Loucy (cell line): ENCODE measurements at regions not wholly inside any gene's neighbourhood (a gene's known extent, or its start where the extent isn't known, plus 50 kb on each side); places are given as distances from the start of the nearest gene placed in this dataset.

Experiments used
- H2AFZ ChIP-seq: fragments of 200-600 bp; sonication (generic); 2 replicates; pipeline ENCODE4 v1.6.0; 2016; ENCODE audit warnings: antibody characterized with exemption, mild to moderate bottlenecking, low read length, moderate library complexity
- H3F3A ChIP-seq: fragments of 200-600 bp; 2 replicates; pipeline ENCODE4 v1.6.0; 2016; ENCODE audit warnings: antibody characterized with exemption, low read depth, mild to moderate bottlenecking
- H3K27me3 ChIP-seq: fragments of 200-600 bp; sonication (generic); 2 replicates; pipeline ENCODE4 v1.6.1; 2014; ENCODE audit warnings: low read length, mild to moderate bottlenecking; ENCODE audit not compliant: insufficient read depth, poor library complexity, severe bottlenecking
- H3K36me3 ChIP-seq: fragments of 200-600 bp; sonication (generic); 2 replicates; pipeline ENCODE4 v1.6.1; 2016; ENCODE audit warnings: low read length; ENCODE audit not compliant: insufficient read depth
- H3K4me1 ChIP-seq: fragments of 200-600 bp; sonication (generic); 2 replicates; pipeline ENCODE4 v1.5.1; 2014; ENCODE audit warnings: low read length, mild to moderate bottlenecking; ENCODE audit not compliant: insufficient read depth, poor library complexity, severe bottlenecking
- H3K4me2 ChIP-seq: fragments of 200-600 bp; sonication (generic); 2 replicates; pipeline ENCODE4 v1.6.0; 2014; ENCODE audit warnings: antibody characterized with exemption, low read length, low read depth, mild to moderate bottlenecking; ENCODE audit not compliant: poor library complexity, severe bottlenecking
- H3K4me3 ChIP-seq: fragments of 200-600 bp; sonication (generic); 2 replicates; pipeline ENCODE4 v1.5.1; 2014; ENCODE audit warnings: low read length, mild to moderate bottlenecking, mixed read lengths; ENCODE audit not compliant: poor library complexity, severe bottlenecking
- H3K79me2 ChIP-seq: fragments of 200-600 bp; sonication (generic); 2 replicates; pipeline ENCODE4 v1.6.1; 2014; ENCODE audit warnings: low read length; ENCODE audit not compliant: insufficient read depth
- H3K9ac ChIP-seq: fragments of 200-600 bp; sonication (generic); 2 replicates; pipeline ENCODE4 v1.6.0; 2014; ENCODE audit warnings: mild to moderate bottlenecking, low read depth, low read length, moderate library complexity; ENCODE audit not compliant: poor library complexity, severe bottlenecking
- H3K9me2 ChIP-seq: fragments of 200-600 bp; sonication (generic); replicated peaks from 2 replicates; pipeline ENCODE4 v1.6.1; 2016; ENCODE audit warnings: low read depth, low read length, mixed read lengths
- H3K9me3 ChIP-seq: fragments of 200-600 bp; sonication (generic); 2 replicates; pipeline ENCODE4 v1.6.1; 2014; ENCODE audit warnings: mild to moderate bottlenecking, antibody characterized with exemption, low read length, low read depth; ENCODE audit not compliant: insufficient read depth
- H4K20me1 ChIP-seq: fragments of 200-600 bp; sonication (generic); 2 replicates; pipeline ENCODE4 v1.6.0; 2014; ENCODE audit warnings: antibody characterized with exemption, low read length, mild to moderate bottlenecking; ENCODE audit not compliant: insufficient read depth, poor library complexity, severe bottlenecking
- EZH2phosphoT487 ChIP-seq: fragments of 200-600 bp; IDR thresholded peaks from 2 replicates; pipeline ENCODE4 v1.6.1; 2018; ENCODE audit warnings: antibody characterized with exemption, mild to moderate bottlenecking, moderate library complexity, borderline replicate concordance
- TF ChIP-seq, protein P1 (sequence below): fragments of 200-600 bp; sonication (generic); conservative IDR thresholded peaks from 2 replicates; pipeline ENCODE4 v1.5.1; 2014; ENCODE audit warnings: mild to moderate bottlenecking, antibody characterized with exemption, low read length

DNA sequence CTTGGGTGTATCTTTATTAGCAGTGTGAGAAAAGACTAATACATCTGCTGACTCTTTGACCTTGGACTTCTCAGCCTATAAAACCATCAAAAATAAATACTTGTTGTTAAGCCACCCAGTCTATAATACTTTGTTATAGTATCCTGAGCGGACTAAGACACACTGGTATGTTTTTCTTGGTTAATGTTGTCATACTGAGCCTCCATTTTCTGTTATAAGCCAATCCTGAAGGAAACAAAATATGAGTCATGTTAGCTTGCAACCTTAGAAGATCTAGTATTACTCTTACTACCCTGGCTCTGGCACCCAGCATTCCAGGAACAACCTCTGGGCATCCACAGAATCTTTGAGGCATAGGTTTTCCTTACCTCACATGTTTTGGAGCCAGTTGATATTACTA is 307.2 kb downstream of the FRK start:
- no peak overlapping the region for H3K9ac ChIP-seq
- no peaks in the 10 kb centered on the region for H4K20me1 ChIP-seq
- no peaks in the 10 kb centered on the region for H3K36me3 ChIP-seq
- no peak overlapping the region for H2AFZ ChIP-seq
- no peaks in the 10 kb centered on the region for H3K4me1 ChIP-seq
- no peak overlapping the region for H3K4me3 ChIP-seq
- TF ChIP-seq, protein P1, sequence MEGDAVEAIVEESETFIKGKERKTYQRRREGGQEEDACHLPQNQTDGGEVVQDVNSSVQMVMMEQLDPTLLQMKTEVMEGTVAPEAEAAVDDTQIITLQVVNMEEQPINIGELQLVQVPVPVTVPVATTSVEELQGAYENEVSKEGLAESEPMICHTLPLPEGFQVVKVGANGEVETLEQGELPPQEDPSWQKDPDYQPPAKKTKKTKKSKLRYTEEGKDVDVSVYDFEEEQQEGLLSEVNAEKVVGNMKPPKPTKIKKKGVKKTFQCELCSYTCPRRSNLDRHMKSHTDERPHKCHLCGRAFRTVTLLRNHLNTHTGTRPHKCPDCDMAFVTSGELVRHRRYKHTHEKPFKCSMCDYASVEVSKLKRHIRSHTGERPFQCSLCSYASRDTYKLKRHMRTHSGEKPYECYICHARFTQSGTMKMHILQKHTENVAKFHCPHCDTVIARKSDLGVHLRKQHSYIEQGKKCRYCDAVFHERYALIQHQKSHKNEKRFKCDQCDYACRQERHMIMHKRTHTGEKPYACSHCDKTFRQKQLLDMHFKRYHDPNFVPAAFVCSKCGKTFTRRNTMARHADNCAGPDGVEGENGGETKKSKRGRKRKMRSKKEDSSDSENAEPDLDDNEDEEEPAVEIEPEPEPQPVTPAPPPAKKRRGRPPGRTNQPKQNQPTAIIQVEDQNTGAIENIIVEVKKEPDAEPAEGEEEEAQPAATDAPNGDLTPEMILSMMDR: no peak
- TF ChIP-seq EZH2phosphoT487: no peak
- H3K79me2 ChIP-seq: no peaks in the 10 kb centered on the region
- H3K27me3 ChIP-seq: no peaks in the 10 kb centered on the region
- H3K4me2 ChIP-seq: no peak overlapping the region
- no peaks in the 10 kb centered on the region for H3K9me3 ChIP-seq
- H3F3A ChIP-seq: no peaks in the 10 kb centered on the region
- H3K9me2 ChIP-seq: no peaks in the 10 kb centered on the region

DNA sequence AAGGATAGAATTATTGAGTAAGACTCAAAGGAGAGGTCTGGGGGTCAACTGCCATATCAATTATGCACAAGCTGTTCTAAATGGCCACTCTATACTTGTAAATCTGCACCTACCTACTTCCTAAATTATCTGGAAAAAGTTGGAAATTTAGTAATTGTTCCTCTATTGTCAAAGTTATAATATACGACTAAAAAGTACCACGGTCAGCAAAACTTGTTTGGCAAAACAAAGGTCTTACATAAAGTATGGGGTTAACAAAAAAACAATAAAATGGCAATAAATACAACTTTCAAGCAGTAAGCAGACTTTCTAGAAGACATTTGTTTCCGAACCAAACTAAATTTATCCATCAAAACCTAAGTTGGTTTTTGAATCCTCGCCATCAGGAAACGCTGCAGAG is 309.7 kb downstream of the FRK start:
- no peaks in the 10 kb centered on the region for H3K36me3 ChIP-seq
- no peak overlapping the region for H3K4me2 ChIP-seq
- H4K20me1 ChIP-seq: no peaks in the 10 kb centered on the region
- H3K9me2 ChIP-seq: no peaks in the 10 kb centered on the region
- H3K27me3 ChIP-seq: no peaks in the 10 kb centered on the region
- no peak overlapping the region for H2AFZ ChIP-seq
- no peaks in the 10 kb centered on the region for H3F3A ChIP-seq
- H3K4me1 ChIP-seq: no peaks in the 10 kb centered on the region
- no peak overlapping the region for H3K9ac ChIP-seq
- no peaks in the 10 kb centered on the region for H3K79me2 ChIP-seq
- no peak overlapping the region for H3K4me3 ChIP-seq
- no peaks in the 10 kb centered on the region for H3K9me3 ChIP-seq
- TF ChIP-seq, protein P1: no peak
- no peak for TF ChIP-seq EZH2phosphoT487

DNA sequence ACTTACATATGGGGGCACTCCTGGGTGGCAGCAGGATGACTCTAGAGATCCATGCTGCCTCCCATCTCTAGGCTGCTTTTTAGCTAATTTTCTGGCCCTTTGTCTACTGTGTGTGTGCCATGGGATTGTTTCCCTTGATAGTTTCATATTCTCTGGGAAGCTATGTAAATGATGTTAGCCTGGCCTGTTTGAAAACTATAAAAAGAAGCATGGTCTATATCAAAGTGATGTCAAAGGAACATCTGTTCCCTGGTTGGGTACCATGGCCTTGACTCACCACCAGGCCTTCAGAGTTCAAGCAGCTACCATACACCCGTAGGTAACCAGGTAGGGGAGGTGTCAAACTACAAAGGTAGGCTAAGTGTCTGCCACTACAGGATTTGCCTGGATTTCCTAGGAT is 310.4 kb downstream of the FRK start:
- Histone ChIP-seq H3F3A (no peaks in the 10 kb centered on the region), H3K4me2 (no peak overlapping the region), H3K4me1 (no peaks in the 10 kb centered on the region), H3K4me3 (no peak overlapping the region), H4K20me1 (no peaks in the 10 kb centered on the region), H3K9me2 (no peaks in the 10 kb centered on the region), H3K27me3 (no peaks in the 10 kb centered on the region), H2AFZ (no peak overlapping the region), H3K36me3 (no peaks in the 10 kb centered on the region), H3K9me3 (no peaks in the 10 kb centered on the region), H3K9ac (no peak overlapping the region), H3K79me2 (no peaks in the 10 kb centered on the region)
- TF ChIP-seq, protein P1: no peak
- no peak for TF ChIP-seq EZH2phosphoT487
